B cell (primary cell): ENCODE measurements at regions not wholly inside any gene's neighbourhood (a gene's known extent, or its start where the extent isn't known, plus 50 kb on each side); places are given as distances from the start of the nearest gene placed in this dataset.

Experiments
- ATAC-seq: fragments of 200-7000 bp; cut with Tn5 transposase; one replicate; pipeline ENCODE4 v1.10.0; 2021; ENCODE audit warnings: low read depth, mild to moderate bottlenecking, moderate number of reproducible peaks, moderate library complexity
- CTCF ChIA-PET: fragments of 350-600 bp; sonication (Branson Sonifier 250); formaldehyde crosslinking; loops from one replicate; lab custom pipeline; 2021; ENCODE audit warnings: antibody characterized with exemption, inconsistent platforms; lab: Charles Lee
- POLR2A ChIA-PET: fragments of 350-600 bp; sonication (Branson Sonifier 250); formaldehyde crosslinking; loops from one replicate; lab custom pipeline; 2021; ENCODE audit warnings: antibody characterized with exemption; lab: Charles Lee
- DNase-seq: peaks from one replicate; pipeline ENCODE4 v3.0.0; 2013
- H2AFZ ChIP-seq: 2 replicates; pipeline ENCODE4 v1.6.1; 2012; ENCODE audit warnings: mild to moderate bottlenecking, low read depth, low read length; ENCODE audit not compliant: insufficient read depth, poor library complexity, severe bottlenecking
- H3K27ac ChIP-seq, 2 donors: 1 replicate in 1 of 2; 2 replicates in 1 of 2; pipeline ENCODE4 v1.5.1; 2012 to 2013; ENCODE audit warnings: low read length in 2 of 2, mild to moderate bottlenecking in 2 of 2, moderate library complexity in 1 of 2
- H3K27me3 ChIP-seq, 4 experiments: fragments of 200-600 bp in 1 of 4; sonication (generic) in 1 of 4; replicated peaks in 1 of 4; 1 replicate in 2 of 4; 2 replicates in 2 of 4; pipeline versions ENCODE4 v1.6.1 to v1.7.0; 2013 to 2016; ENCODE audit warnings: low read length in 3 of 4, mild to moderate bottlenecking in 2 of 4, mixed read lengths in 1 of 4, moderate library complexity in 1 of 4; ENCODE audit not compliant: insufficient read depth in 4 of 4, control insufficient read depth in 3 of 4; ENCODE audit errors: control extremely low read depth in 1 of 4
- H3K36me3 ChIP-seq, 2 experiments: replicated peaks in 1 of 2; 1 replicate in 1 of 2; 2 replicates in 1 of 2; pipeline versions ENCODE4 v1.6.1 to v1.7.1; 2013; ENCODE audit warnings: low read length in 1 of 2; ENCODE audit not compliant: insufficient read depth in 2 of 2, control insufficient read depth in 1 of 2; ENCODE audit errors: control extremely low read depth in 1 of 2, extremely low read depth in 1 of 2
- H3K4me1 ChIP-seq, 2 donors: fragments of 200-600 bp in 1 of 2; sonication (generic) in 1 of 2; 1 replicate in 1 of 2; 2 replicates in 1 of 2; pipeline versions ENCODE4 v1.5.1 to v1.6.1; 2013 to 2017; ENCODE audit warnings: low read length in 2 of 2; ENCODE audit not compliant: control insufficient read depth in 2 of 2, insufficient read depth in 2 of 2
- H3K4me2 ChIP-seq: replicated peaks from 2 replicates; pipeline ENCODE3; 2012; ENCODE audit warnings: mild to moderate bottlenecking, low read depth, low read length; ENCODE audit not compliant: poor library complexity, severe bottlenecking
- H3K4me3 ChIP-seq, 5 experiments: fragments of 200-600 bp in 1 of 5; sonication (generic) in 1 of 5; 1 replicate in 3 of 5; 2 replicates in 2 of 5; pipeline versions ENCODE4 v1.5.1 to v1.7.0; 2011 to 2016; ENCODE audit warnings: low read length in 4 of 5, mild to moderate bottlenecking in 4 of 5, low read depth in 2 of 5, control low read depth in 1 of 5, moderate library complexity in 1 of 5; ENCODE audit not compliant: insufficient read depth in 1 of 5; ENCODE audit errors: control extremely low read depth in 1 of 5, extremely low read depth in 1 of 5
- H3K79me2 ChIP-seq: fragments of 200-600 bp; sonication (generic); one replicate; pipeline ENCODE4 v1.6.0; 2016; ENCODE audit warnings: low read length; ENCODE audit not compliant: control insufficient read depth, insufficient read depth
- H3K9ac ChIP-seq: fragments of 200-600 bp; sonication (generic); 2 replicates; pipeline ENCODE4 v1.6.1; 2017; ENCODE audit warnings: mild to moderate bottlenecking, low read length, moderate library complexity
- H3K9me3 ChIP-seq, 3 donors: one replicate each; pipeline versions ENCODE4 v1.6.1 to v1.7.1; 2013; ENCODE audit warnings: low read length in 2 of 3; ENCODE audit not compliant: control insufficient read depth in 2 of 3, insufficient read depth in 1 of 3; ENCODE audit errors: control extremely low read depth in 1 of 3
- H4K20me1 ChIP-seq: 2 replicates; pipeline ENCODE4 v1.6.0; 2012; ENCODE audit warnings: mild to moderate bottlenecking, low read length; ENCODE audit not compliant: insufficient read depth, control insufficient read depth, poor library complexity, severe bottlenecking
- H3K27ac Mint-ChIP-seq: one replicate; pipeline ENCODE4 v1.8.0; 2021; ENCODE audit warnings: mixed read lengths
- H3K27me3 Mint-ChIP-seq: one replicate; pipeline ENCODE4 v1.8.0; 2021; ENCODE audit warnings: mixed read lengths
- H3K4me1 Mint-ChIP-seq: one replicate; pipeline ENCODE4 v1.8.0; 2021; ENCODE audit warnings: mixed read lengths
- H3K4me3 Mint-ChIP-seq: one replicate; pipeline ENCODE4 v1.8.0; 2021; ENCODE audit warnings: mixed read lengths
- H3K9me3 Mint-ChIP-seq: one replicate; pipeline ENCODE4 v1.8.0; 2022; ENCODE audit warnings: mixed read lengths; ENCODE audit not compliant: insufficient read depth
- EZH2 ChIP-seq: IDR thresholded peaks from 2 replicates; pipeline ENCODE4 v1.6.1; 2012; ENCODE audit warnings: borderline replicate concordance, low read depth, mild to moderate bottlenecking, moderate library complexity, low read length; ENCODE audit not compliant: insufficient read depth, poor library complexity, severe bottlenecking
- WGBS: methylation state at CpG from one replicate; pipeline ENCODE4 v1.1.5; 2013; ENCODE audit warnings: missing lambda C conversion rate; ENCODE audit not compliant: insufficient coverage; 5-methylcytosine and 5-hydroxymethylcytosine counted together
- intact Hi-C: fragments of 100-400 bp; cut with micrococcal nuclease; formaldehyde crosslinking; loops from one replicate; pipeline ENCODE4 v1.10.0; 2022
- TF ChIP-seq, protein P1 (sequence below): fragments of 200-600 bp; IDR thresholded peaks from one replicate; pipeline ENCODE4 v1.8.0; 2022; ENCODE audit warnings: antibody characterized with exemption, mild to moderate bottlenecking

DNA sequence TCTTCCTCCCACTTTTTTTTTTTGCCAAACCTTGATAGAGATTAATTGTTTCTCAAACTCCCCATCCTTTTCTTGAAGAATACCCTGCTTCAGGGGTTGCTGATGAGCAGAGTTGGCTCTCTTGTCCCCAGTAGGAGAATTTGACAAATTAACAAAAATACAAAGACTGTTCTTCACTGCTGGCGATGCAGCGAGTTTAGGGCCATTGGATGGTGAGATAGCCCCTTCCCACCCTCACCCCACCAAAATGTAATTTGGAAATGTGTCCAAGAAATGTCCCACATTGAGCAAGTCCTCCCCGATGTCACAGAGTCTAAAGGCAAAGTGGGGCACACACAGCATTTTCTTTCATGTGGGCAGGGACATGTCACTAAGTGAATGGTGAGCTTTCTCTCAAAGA, 136.0 kb upstream of the RARB start:
- H3K27me3 ChIP-seq = no peaks in the 10 kb centered on the region
- ChIA-PET POLR2A (no interaction called here), CTCF (no interaction called here)
- no peaks in the 10 kb centered on the region for H3K9me3 Mint-ChIP-seq
- H3K4me2 ChIP-seq = no peak overlapping the region
- no peaks in the 10 kb centered on the region for H3K4me1 Mint-ChIP-seq
- no peaks in the 10 kb centered on the region for H3K27me3 Mint-ChIP-seq
- H3K4me3 Mint-ChIP-seq = no peak overlapping the region
- no peaks in the 10 kb centered on the region for H3K4me1 ChIP-seq
- H4K20me1 ChIP-seq = no peaks in the 10 kb centered on the region
- ATAC-seq (no peak), DNase-seq (no peak)
- 100% methylated on average over 1 of the region's 3 CpGs for WGBS
- TF ChIP-seq, protein P1, sequence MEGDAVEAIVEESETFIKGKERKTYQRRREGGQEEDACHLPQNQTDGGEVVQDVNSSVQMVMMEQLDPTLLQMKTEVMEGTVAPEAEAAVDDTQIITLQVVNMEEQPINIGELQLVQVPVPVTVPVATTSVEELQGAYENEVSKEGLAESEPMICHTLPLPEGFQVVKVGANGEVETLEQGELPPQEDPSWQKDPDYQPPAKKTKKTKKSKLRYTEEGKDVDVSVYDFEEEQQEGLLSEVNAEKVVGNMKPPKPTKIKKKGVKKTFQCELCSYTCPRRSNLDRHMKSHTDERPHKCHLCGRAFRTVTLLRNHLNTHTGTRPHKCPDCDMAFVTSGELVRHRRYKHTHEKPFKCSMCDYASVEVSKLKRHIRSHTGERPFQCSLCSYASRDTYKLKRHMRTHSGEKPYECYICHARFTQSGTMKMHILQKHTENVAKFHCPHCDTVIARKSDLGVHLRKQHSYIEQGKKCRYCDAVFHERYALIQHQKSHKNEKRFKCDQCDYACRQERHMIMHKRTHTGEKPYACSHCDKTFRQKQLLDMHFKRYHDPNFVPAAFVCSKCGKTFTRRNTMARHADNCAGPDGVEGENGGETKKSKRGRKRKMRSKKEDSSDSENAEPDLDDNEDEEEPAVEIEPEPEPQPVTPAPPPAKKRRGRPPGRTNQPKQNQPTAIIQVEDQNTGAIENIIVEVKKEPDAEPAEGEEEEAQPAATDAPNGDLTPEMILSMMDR = no peak
- no peak for TF ChIP-seq EZH2
- no peak overlapping the region for H3K27ac Mint-ChIP-seq
- H2AFZ ChIP-seq = no peak overlapping the region
- no peak overlapping the region for H3K27ac ChIP-seq
- H3K9me3 ChIP-seq = no peaks in the 10 kb centered on the region
- no peak overlapping the region for H3K9ac ChIP-seq
- H3K79me2 ChIP-seq = no peaks in the 10 kb centered on the region
- H3K4me3 ChIP-seq = no peak overlapping the region
- intact Hi-C loops = no loop called here
- H3K36me3 ChIP-seq = no peaks in the 10 kb centered on the region

DNA sequence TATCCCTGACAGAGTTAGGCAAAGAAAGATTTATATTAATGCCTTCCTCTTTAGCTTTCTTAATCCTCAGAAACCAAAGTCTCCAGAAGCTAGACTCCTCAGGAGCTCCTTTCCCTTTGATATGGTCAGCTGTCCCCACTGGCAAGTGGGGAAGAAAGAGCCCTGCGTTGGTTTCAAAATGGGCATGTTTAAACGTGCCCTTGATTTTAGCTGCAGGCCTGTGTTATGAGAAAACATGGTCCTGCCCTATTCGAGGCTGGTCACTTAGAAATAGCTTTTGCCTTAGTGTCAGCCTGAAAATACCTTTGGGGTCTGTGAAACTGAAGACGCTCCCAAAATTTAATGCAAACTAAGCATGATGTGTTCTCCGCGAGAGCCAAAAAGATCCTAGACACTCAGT, 135.5 kb upstream of the RARB start:
- no peaks in the 10 kb centered on the region for H3K36me3 ChIP-seq
- Mint-ChIP-seq H3K27me3 (no peaks in the 10 kb centered on the region), H3K4me3 (no peak overlapping the region), H3K27ac (no peak overlapping the region), H3K9me3 (no peaks in the 10 kb centered on the region), H3K4me1 (no peaks in the 10 kb centered on the region)
- no peak overlapping the region for H3K4me3 ChIP-seq
- DNase-seq (no peak), ATAC-seq (no peak)
- WGBS = 88% methylated on average over 6 of the region's 6 CpGs
- intact Hi-C loops = no loop called here
- H3K4me2 ChIP-seq = no peak overlapping the region
- H3K9me3 ChIP-seq = no peaks in the 10 kb centered on the region
- no peaks in the 10 kb centered on the region for H3K79me2 ChIP-seq
- no peak overlapping the region for H2AFZ ChIP-seq
- no peaks in the 10 kb centered on the region for H4K20me1 ChIP-seq
- H3K4me1 ChIP-seq = no peaks in the 10 kb centered on the region
- H3K27ac ChIP-seq = no peak overlapping the region
- POLR2A ChIA-PET = no interaction called here
- no peak overlapping the region for H3K9ac ChIP-seq
- CTCF ChIA-PET = no interaction called here
- no peak for TF ChIP-seq EZH2
- TF ChIP-seq, protein P1 = no peak
- no peaks in the 10 kb centered on the region for H3K27me3 ChIP-seq
